Mucosa of descending colon (tissue), 3 donors: ENCODE measurements at regions not wholly inside any gene's neighbourhood (a gene's known extent, or its start where the extent isn't known, plus 50 kb on each side); places are given as distances from the start of the nearest gene placed in this dataset.

Source experiments
- ATAC-seq: fragments of 200-7000 bp; cut with Tn5 transposase; one replicate; pipeline ENCODE4 v1.9.1; 2020; ENCODE audit warnings: mild to moderate bottlenecking, moderate library complexity
- DNase-seq, 3 donors: peaks; one replicate each; pipeline ENCODE4 v3.0.0-alpha.2; 2020
- H3K36me3 ChIP-seq: fragments of 200-600 bp; one replicate; pipeline ENCODE4 v1.8.0; 2021; ENCODE audit warnings: low read depth, mild to moderate bottlenecking
- H3K4me1 ChIP-seq: fragments of 200-600 bp; one replicate; pipeline ENCODE4 v1.8.0; 2021; ENCODE audit warnings: low read depth, mild to moderate bottlenecking
- H3K4me3 ChIP-seq: fragments of 200-600 bp; one replicate; pipeline ENCODE4 v1.8.0; 2021; ENCODE audit warnings: mild to moderate bottlenecking
- H3K9me3 ChIP-seq: fragments of 200-600 bp; one replicate; pipeline ENCODE4 v1.8.0; 2021; ENCODE audit warnings: mild to moderate bottlenecking
- CTCF ChIP-seq: fragments of 200-600 bp; IDR thresholded peaks from one replicate; pipeline ENCODE4 v1.8.0; 2022; ENCODE audit warnings: antibody characterized with exemption, mild to moderate bottlenecking
- intact Hi-C, 2 donors: fragments of 100-400 bp; cut with DNase I in 1 of 2; cut with micrococcal nuclease in 1 of 2; formaldehyde crosslinking; loops; one replicate each; pipeline versions ENCODE4 v1.11.0 to v1.11.1; 2022; cut with DNase I, micrococcal nuclease
- donor health status: DM: no; HTN: no; CAD: no; lungs with moderate emphysema.
- donor health status: DM: no; HTN: no; CAD: no.
- donor health status: DM: no; HTN: yes; CAD: no.

GRCh38 chr14:50044042-50044651 is 72.2 kb downstream of the VCPKMT start:
- intact Hi-C loops, result loop anchor here in 1 of 2 donors (2.0 to 10.0 kb wide), 2 partner anchors 57 to 179 kb away; no protein-coding TSS in a partner anchor
- Histone ChIP-seq H3K4me3 (no peak overlapping the region), H3K4me1 (peaks cover 50% of the 10 kb centered on the region), H3K36me3 (no peaks in the 10 kb centered on the region), H3K9me3 (no peaks in the 10 kb centered on the region)
- DNase-seq (no peak), ATAC-seq (no peak)
- no peak for TF ChIP-seq CTCF

GRCh38 chr14:50045039-50045711 is 71.2 kb downstream of the VCPKMT start:
- H3K4me3 ChIP-seq, result no peak overlapping the region
- intact Hi-C loops, result loop anchor here in 1 of 2 donors (2.0 to 10.0 kb wide), 2 partner anchors 56 to 180 kb away; no protein-coding TSS in a partner anchor
- H3K36me3 ChIP-seq, result no peaks in the 10 kb centered on the region
- no peak for TF ChIP-seq CTCF
- peaks cover 45% of the 10 kb centered on the region for H3K4me1 ChIP-seq
- DNase-seq (peak; percentile 90 to 96 (median 90)), ATAC-seq (peak; percentile 88)
- H3K9me3 ChIP-seq, result no peaks in the 10 kb centered on the region

- Histone ChIP-seq H3K9me3 (no peaks in the 10 kb centered on the region), H3K36me3 (no peaks in the 10 kb centered on the region), H3K4me3 (no peak overlapping the region), H3K4me1 (peaks cover 39% of the 10 kb centered on the region)
- ATAC-seq (no peak), DNase-seq (no peak)
- intact Hi-C loops, result loop anchor here in 1 of 2 donors (2.0 to 10.0 kb wide), 2 partner anchors 55 to 181 kb away; no protein-coding TSS in a partner anchor
- TF ChIP-seq CTCF, result no peak
These were observed 70.5 kb downstream of the VCPKMT start for GRCh38 chr14:50045837-50046236.

- no peak overlapping the region for H3K4me3 ChIP-seq
- no peak for TF ChIP-seq CTCF
- no peaks in the 10 kb centered on the region for H3K36me3 ChIP-seq
- no peaks in the 10 kb centered on the region for H3K9me3 ChIP-seq
- intact Hi-C loops, result loop anchor here in 1 of 2 donors (10.0 kb wide), 1 partner anchor 182 kb away; no protein-coding TSS in a partner anchor
- H3K4me1 ChIP-seq, result peaks cover 33% of the 10 kb centered on the region
- ATAC-seq, result peak; percentile 75
- peak in 1 of 3 donors; percentile 76 for DNase-seq
These were observed 69.1 kb downstream of the VCPKMT start for GRCh38 chr14:50047274-50047676.

- H3K4me1 ChIP-seq, result peaks cover 27% of the 10 kb centered on the region
- H3K4me3 ChIP-seq, result no peak overlapping the region
- intact Hi-C loops, result loop anchor here in 1 of 2 donors (10.0 kb wide), 1 partner anchor 184 kb away; no protein-coding TSS in a partner anchor
- no peaks in the 10 kb centered on the region for H3K9me3 ChIP-seq
- DNase-seq, result no peak
- no peaks in the 10 kb centered on the region for H3K36me3 ChIP-seq
- no peak for ATAC-seq
- TF ChIP-seq CTCF, result no peak
These were observed 67.3 kb downstream of the VCPKMT start for GRCh38 chr14:50049093-50049492.
